RWPE2 (cell line): ENCODE measurements at regions not wholly inside any gene's neighbourhood (a gene's known extent, or its start where the extent isn't known, plus 50 kb on each side); places are given as distances from the start of the nearest gene placed in this dataset.

Source experiments
- ATAC-seq: fragments of 200-7000 bp; cut with Tn5 transposase; 3 replicates; pipeline ENCODE4 v1.9.1; 2021; ENCODE audit warnings: low read depth
- DNase-seq: peaks from one replicate; pipeline ENCODE4 v3.0.0-alpha.2; 2020; ENCODE audit warnings: low spot score
- H3K27ac ChIP-seq: fragments of 450-650 bp; 2 replicates; pipeline ENCODE4 v1.5.1; 2017; ENCODE audit warnings: mild to moderate bottlenecking; ENCODE audit not compliant: poor library complexity, severe bottlenecking
- H3K27me3 ChIP-seq: fragments of 250-450 bp; sonication (Bioruptor Pico); 2 replicates; pipeline ENCODE4 v1.5.1; 2021; ENCODE audit warnings: mild to moderate bottlenecking, moderate library complexity; ENCODE audit not compliant: insufficient read depth, poor library complexity, severe bottlenecking
- H3K36me3 ChIP-seq: fragments of 250-450 bp; sonication (Bioruptor Pico); 2 replicates; pipeline ENCODE4 v1.5.1; 2020; ENCODE audit warnings: low read depth, mild to moderate bottlenecking, moderate library complexity
- H3K4me1 ChIP-seq: fragments of 250-450 bp; sonication (Bioruptor Pico); 2 replicates; pipeline ENCODE4 v1.5.1; 2021; ENCODE audit warnings: mild to moderate bottlenecking, moderate library complexity; ENCODE audit not compliant: insufficient read depth, poor library complexity, severe bottlenecking
- H3K4me3 ChIP-seq: fragments of 250-450 bp; sonication (Bioruptor Pico); 2 replicates; pipeline ENCODE4 v1.5.1; 2021; ENCODE audit warnings: mild to moderate bottlenecking, moderate library complexity; ENCODE audit not compliant: severe bottlenecking
- H3K9me3 ChIP-seq: fragments of 250-450 bp; sonication (Bioruptor Pico); 2 replicates; pipeline ENCODE4 v1.5.1; 2021; ENCODE audit warnings: mild to moderate bottlenecking, moderate library complexity; ENCODE audit not compliant: severe bottlenecking
- CTCF ChIP-seq: fragments of 450-650 bp; IDR thresholded peaks from one replicate; pipeline ENCODE4 v1.5.1; 2017; ENCODE audit warnings: mild to moderate bottlenecking, moderate library complexity; ENCODE audit not compliant: poor library complexity, severe bottlenecking

- TF ChIP-seq CTCF: no peak
- no peak for ATAC-seq
- no peak for DNase-seq
Observed at GRCh38 chr13:79883216-79883615, 402.3 kb downstream of the NDFIP2 start.

GRCh38 chr13:79880818-79881217 lies 399.9 kb downstream of the NDFIP2 start:
- H3K36me3 ChIP-seq: no peaks in the 10 kb centered on the region
- no peaks in the 10 kb centered on the region for H3K4me1 ChIP-seq
- TF ChIP-seq CTCF: no peak
- H3K4me3 ChIP-seq: no peak overlapping the region
- H3K9me3 ChIP-seq: no peaks in the 10 kb centered on the region
- ATAC-seq: no peak
- H3K27ac ChIP-seq: no peak overlapping the region
- H3K27me3 ChIP-seq: no peaks in the 10 kb centered on the region
- DNase-seq: no peak

More at GRCh38 chr13:79883216-79883615, 402.3 kb downstream of the NDFIP2 start:
- no peak overlapping the region for H3K27ac ChIP-seq
- H3K4me1 ChIP-seq: no peaks in the 10 kb centered on the region
- no peak overlapping the region for H3K4me3 ChIP-seq
- H3K9me3 ChIP-seq: no peaks in the 10 kb centered on the region
- H3K36me3 ChIP-seq: no peaks in the 10 kb centered on the region
- H3K27me3 ChIP-seq: no peaks in the 10 kb centered on the region

GRCh38 chr13:79874396-79875360 lies 393.7 kb downstream of the NDFIP2 start:
- H3K4me3 ChIP-seq: no peak overlapping the region
- TF ChIP-seq CTCF: no peak
- DNase-seq (no peak), ATAC-seq (no peak)
- no peaks in the 10 kb centered on the region for H3K27me3 ChIP-seq
- H3K36me3 ChIP-seq: no peaks in the 10 kb centered on the region
- no peak overlapping the region for H3K27ac ChIP-seq
- H3K9me3 ChIP-seq: no peaks in the 10 kb centered on the region
- H3K4me1 ChIP-seq: peaks cover 1% of the 10 kb centered on the region

GRCh38 chr13:79871594-79871993 lies 390.6 kb downstream of the NDFIP2 start:
- Histone ChIP-seq H3K4me3 (no peak overlapping the region), H3K36me3 (no peaks in the 10 kb centered on the region), H3K27me3 (no peaks in the 10 kb centered on the region), H3K9me3 (no peaks in the 10 kb centered on the region), H3K27ac (no peak overlapping the region), H3K4me1 (peaks cover 7% of the 10 kb centered on the region)
- ATAC-seq (no peak), DNase-seq (no peak)
- no peak for TF ChIP-seq CTCF

GRCh38 chr13:79870766-79871165 lies 389.8 kb downstream of the NDFIP2 start:
- no peak for DNase-seq
- Histone ChIP-seq H3K27me3 (no peaks in the 10 kb centered on the region), H3K27ac (no peak overlapping the region), H3K4me3 (no peak overlapping the region), H3K9me3 (no peaks in the 10 kb centered on the region), H3K4me1 (peaks cover 7% of the 10 kb centered on the region), H3K36me3 (no peaks in the 10 kb centered on the region)
- TF ChIP-seq CTCF: no peak
- ATAC-seq: no peak
